ENCODE measurements at regions not wholly inside any gene's neighbourhood (a gene's known extent, or its start where the extent isn't known, plus 50 kb on each side); places are given as distances from the start of the nearest gene placed in this dataset.

DNA sequence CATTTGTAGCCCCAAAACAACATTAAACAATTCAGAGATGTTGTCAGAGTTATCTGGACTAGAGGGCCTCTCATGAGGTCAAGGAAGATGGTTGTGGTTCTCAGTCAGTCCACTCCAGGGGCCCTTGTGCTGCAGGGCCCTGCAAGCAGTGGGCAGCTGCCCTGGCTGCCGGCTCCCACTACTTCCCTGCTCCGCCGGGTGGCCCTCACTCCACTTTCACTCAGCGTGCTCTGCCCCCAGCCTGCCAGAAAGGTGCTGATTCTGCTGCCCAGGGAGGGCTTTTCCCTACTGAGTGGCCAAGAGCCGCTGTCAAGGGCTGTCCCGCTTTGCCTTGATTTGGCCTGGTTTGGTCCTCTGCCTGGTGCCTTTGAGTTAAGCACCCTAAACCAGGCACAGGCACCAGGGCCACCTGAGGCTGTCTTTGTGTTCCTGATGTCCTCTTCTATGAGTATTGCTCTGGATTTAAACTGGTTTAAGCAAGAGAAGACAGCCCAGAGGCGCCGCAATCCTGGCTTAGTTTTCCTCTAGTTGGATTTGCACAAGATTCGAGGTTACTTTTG lies 117.2 kb downstream of the GADD45G start:
- TF ChIP-seq, protein P1, sequence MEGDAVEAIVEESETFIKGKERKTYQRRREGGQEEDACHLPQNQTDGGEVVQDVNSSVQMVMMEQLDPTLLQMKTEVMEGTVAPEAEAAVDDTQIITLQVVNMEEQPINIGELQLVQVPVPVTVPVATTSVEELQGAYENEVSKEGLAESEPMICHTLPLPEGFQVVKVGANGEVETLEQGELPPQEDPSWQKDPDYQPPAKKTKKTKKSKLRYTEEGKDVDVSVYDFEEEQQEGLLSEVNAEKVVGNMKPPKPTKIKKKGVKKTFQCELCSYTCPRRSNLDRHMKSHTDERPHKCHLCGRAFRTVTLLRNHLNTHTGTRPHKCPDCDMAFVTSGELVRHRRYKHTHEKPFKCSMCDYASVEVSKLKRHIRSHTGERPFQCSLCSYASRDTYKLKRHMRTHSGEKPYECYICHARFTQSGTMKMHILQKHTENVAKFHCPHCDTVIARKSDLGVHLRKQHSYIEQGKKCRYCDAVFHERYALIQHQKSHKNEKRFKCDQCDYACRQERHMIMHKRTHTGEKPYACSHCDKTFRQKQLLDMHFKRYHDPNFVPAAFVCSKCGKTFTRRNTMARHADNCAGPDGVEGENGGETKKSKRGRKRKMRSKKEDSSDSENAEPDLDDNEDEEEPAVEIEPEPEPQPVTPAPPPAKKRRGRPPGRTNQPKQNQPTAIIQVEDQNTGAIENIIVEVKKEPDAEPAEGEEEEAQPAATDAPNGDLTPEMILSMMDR (conservative IDR thresholded peaks at IDR 0.05; ENCODE audit: low read depth, low read length) = no peak
- no peak for TF ChIP-seq EZH2 (IDR thresholded peaks at IDR 0.05; ENCODE audit: borderline replicate concordance, low read depth, low read length, poor library complexity, severe bottlenecking)
